ENCODE measurements at regions not wholly inside any gene's neighbourhood (a gene's known extent, or its start where the extent isn't known, plus 50 kb on each side); places are given as distances from the start of the nearest gene placed in this dataset.

DNA sequence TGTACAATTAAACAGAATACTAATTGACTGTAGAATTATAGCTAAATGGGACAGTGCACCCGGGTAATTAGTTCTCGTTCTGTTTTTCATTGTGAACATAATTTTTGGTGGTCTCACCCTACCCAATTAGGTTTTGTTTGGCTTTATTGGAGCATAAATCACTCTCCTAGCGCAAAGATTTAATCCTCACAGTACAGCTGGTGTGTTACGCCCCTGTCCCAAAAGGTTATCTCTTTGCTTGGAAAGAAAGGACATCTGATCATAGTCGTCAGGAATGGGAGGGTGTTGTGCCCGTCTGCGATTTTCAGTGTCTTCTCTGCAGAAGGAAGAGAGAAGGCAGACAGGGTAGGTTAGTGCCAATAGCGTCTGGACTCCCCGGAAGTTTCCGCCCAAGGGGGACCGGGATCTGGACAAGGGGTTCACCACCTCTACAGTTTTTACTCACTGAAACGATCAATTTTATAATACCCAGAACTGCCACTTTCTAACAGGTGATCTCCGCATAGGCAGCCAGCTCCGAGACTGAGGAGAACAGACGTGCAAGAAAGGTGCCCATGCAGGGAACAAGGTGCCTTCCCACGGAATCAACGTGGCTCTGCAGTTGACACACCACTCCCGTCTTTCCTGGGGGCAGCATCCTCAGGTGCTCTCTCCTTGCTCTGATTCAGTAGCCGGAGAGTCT, 617.4 kb upstream of the CDH4 start:
- no peaks in the 10 kb centered on the region for H3K4me1 Mint-ChIP-seq
- DNase-seq (ENCODE audit: low spot score in 2 of 2) (no peak), ATAC-seq (ENCODE audit: low read depth) (no peak)
- no peaks in the 10 kb centered on the region for H3K36me3 Mint-ChIP-seq
- no peak overlapping the region for H3K27ac Mint-ChIP-seq
- peaks cover 1% of the 10 kb centered on the region for H3K9me3 Mint-ChIP-seq
- no peaks in the 10 kb centered on the region for H3K27me3 Mint-ChIP-seq
- H3K4me3 Mint-ChIP-seq: no peak overlapping the region

GRCh38 chr20:60636417-60636816, 615.6 kb upstream of the CDH4 start:
- ATAC-seq (ENCODE audit: low read depth) (no peak), DNase-seq (ENCODE audit: low spot score in 2 of 2) (no peak)
- no peaks in the 10 kb centered on the region for H3K4me1 Mint-ChIP-seq
- H3K4me3 Mint-ChIP-seq: no peak overlapping the region
- no peaks in the 10 kb centered on the region for H3K36me3 Mint-ChIP-seq
- H3K27me3 Mint-ChIP-seq: no peaks in the 10 kb centered on the region
- H3K27ac Mint-ChIP-seq: no peak overlapping the region
- peaks cover 1% of the 10 kb centered on the region for H3K9me3 Mint-ChIP-seq

DNA sequence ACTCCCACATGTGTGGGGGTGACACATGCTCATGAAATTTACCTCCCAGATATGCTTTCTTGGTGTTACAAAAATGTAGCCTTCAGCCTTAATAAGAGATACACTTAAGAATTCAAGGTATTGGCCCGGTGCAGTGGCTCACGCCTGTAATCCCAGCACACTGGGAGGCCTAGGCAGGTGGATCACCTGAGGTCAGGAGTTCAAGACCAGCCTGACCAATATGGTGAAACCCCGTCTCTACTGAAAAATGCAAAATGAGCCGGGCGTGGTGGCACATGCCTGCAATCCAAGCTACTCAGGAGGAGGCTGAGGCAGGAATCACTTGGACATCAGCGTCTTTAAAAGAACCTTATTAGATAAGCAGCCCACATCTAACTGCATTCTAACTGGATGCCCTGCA, 614.3 kb upstream of the CDH4 start:
- DNase-seq (ENCODE audit: low spot score in 2 of 2): no peak
- no peak overlapping the region for H3K27ac Mint-ChIP-seq
- H3K4me3 Mint-ChIP-seq: no peak overlapping the region
- no peak for ATAC-seq (ENCODE audit: low read depth)
- peaks cover 1% of the 10 kb centered on the region for H3K9me3 Mint-ChIP-seq
- H3K36me3 Mint-ChIP-seq: no peaks in the 10 kb centered on the region
- H3K4me1 Mint-ChIP-seq: no peaks in the 10 kb centered on the region
- H3K27me3 Mint-ChIP-seq: no peaks in the 10 kb centered on the region

- ATAC-seq (ENCODE audit: low read depth): no peak
- Mint-ChIP-seq H3K36me3 (no peaks in the 10 kb centered on the region), H3K4me3 (no peak overlapping the region), H3K9me3 (peaks cover 1% of the 10 kb centered on the region), H3K4me1 (no peaks in the 10 kb centered on the region), H3K27ac (no peak overlapping the region), H3K27me3 (no peaks in the 10 kb centered on the region)
- DNase-seq (ENCODE audit: low spot score in 2 of 2): no peak
These were observed 613.5 kb upstream of the CDH4 start for GRCh38 chr20:60638430-60639098.

DNA sequence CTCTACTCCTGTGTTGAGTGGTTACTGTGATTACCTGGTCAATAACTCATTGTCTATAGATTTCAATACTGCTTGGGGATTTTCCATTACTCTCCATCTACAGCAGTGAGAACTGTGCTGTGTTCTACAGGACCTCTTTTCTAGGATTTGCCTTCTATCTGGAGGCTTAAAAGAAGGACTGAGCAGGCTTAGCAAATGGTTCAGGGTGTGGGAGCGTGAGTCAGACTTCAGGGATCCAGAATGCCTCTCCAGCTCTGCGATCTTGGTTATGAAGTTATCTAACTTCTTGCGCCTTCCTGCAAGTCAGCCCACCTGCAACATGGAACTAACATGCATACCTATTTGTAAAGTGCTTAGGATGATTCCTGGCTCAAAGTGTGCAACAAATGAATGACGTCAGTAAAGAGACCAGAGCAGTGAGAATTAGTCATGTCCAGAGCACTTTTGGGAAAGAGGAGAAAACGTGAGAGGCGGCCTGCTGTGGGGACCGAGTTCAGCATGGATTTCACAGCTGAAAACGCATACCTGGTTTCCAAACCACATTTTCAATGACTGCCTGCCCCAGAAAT, 610.1 kb upstream of the CDH4 start:
- Mint-ChIP-seq H3K9me3 (peaks cover 5% of the 10 kb centered on the region), H3K36me3 (no peaks in the 10 kb centered on the region), H3K27ac (no peak overlapping the region), H3K4me3 (no peak overlapping the region), H3K4me1 (no peaks in the 10 kb centered on the region), H3K27me3 (no peaks in the 10 kb centered on the region)
- DNase-seq (ENCODE audit: low spot score in 2 of 2) (no peak), ATAC-seq (ENCODE audit: low read depth) (no peak)

DNA sequence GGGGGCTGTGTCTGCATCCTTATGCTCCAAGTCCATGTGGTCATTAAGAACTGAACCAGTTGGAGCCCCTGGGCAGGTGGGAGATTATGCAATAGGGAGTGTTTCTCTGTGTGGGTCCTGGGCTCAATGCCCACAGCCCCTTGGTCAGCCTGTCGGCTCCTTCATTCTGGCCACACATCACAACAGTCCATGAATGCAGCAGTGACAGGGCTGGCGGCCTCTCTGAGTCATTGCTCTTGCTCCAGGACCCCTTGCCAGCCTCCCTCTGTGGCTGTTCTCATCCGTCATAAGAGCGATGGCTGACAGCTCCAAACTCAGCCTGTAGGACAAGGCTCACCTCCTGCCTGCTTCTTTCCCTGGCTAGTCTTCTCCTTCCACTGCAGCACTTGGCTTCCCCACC, 609.5 kb upstream of the CDH4 start:
- peaks cover 5% of the 10 kb centered on the region for H3K9me3 Mint-ChIP-seq
- H3K36me3 Mint-ChIP-seq: no peaks in the 10 kb centered on the region
- ATAC-seq (ENCODE audit: low read depth) (no peak), DNase-seq (ENCODE audit: low spot score in 2 of 2) (no peak)
- no peak overlapping the region for H3K4me3 Mint-ChIP-seq
- no peak overlapping the region for H3K27ac Mint-ChIP-seq
- no peaks in the 10 kb centered on the region for H3K4me1 Mint-ChIP-seq
- no peaks in the 10 kb centered on the region for H3K27me3 Mint-ChIP-seq

- DNase-seq (ENCODE audit: low spot score in 2 of 2) (no peak), ATAC-seq (ENCODE audit: low read depth) (no peak)
- H3K27ac Mint-ChIP-seq: no peak overlapping the region
- no peaks in the 10 kb centered on the region for H3K4me1 Mint-ChIP-seq
- no peaks in the 10 kb centered on the region for H3K27me3 Mint-ChIP-seq
- H3K36me3 Mint-ChIP-seq: no peaks in the 10 kb centered on the region
- H3K9me3 Mint-ChIP-seq: peaks cover 8% of the 10 kb centered on the region
- H3K4me3 Mint-ChIP-seq: no peak overlapping the region
These were observed 603.5 kb upstream of the CDH4 start for GRCh38 chr20:60648556-60648955.

GRCh38 chr20:60649541-60649940, 602.5 kb upstream of the CDH4 start:
- Mint-ChIP-seq H3K4me3 (no peak overlapping the region), H3K4me1 (no peaks in the 10 kb centered on the region), H3K9me3 (peaks cover 8% of the 10 kb centered on the region), H3K36me3 (no peaks in the 10 kb centered on the region), H3K27me3 (no peaks in the 10 kb centered on the region), H3K27ac (no peak overlapping the region)
- ATAC-seq (ENCODE audit: low read depth): no peak
- no peak for DNase-seq (ENCODE audit: low spot score in 2 of 2)

DNA sequence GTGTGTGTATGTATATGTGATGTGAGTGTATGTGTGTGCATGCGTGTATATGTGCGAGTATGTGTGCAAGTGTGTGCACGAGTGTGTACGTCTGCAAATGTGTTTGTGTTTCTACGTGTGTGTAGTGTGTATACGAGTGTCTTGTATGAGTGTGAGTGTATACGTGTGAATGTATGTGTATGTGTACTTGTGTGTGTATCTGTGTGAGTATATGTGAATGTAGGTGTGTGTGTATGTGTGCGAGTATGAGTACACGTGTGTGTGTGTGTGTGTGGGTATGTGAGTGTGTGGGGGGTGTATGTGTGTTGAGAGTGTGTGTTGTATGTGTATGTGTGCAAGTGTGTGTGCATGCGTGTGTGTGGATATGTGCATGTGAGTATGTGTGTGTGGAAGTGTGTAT, 602.0 kb upstream of the CDH4 start:
- DNase-seq (ENCODE audit: low spot score in 2 of 2) (no peak), ATAC-seq (ENCODE audit: low read depth) (no peak)
- Mint-ChIP-seq H3K36me3 (no peaks in the 10 kb centered on the region), H3K27me3 (no peaks in the 10 kb centered on the region), H3K4me3 (no peak overlapping the region), H3K27ac (no peak overlapping the region), H3K4me1 (no peaks in the 10 kb centered on the region), H3K9me3 (peaks cover 8% of the 10 kb centered on the region)

GRCh38 chr20:60652046-60652445, 600.0 kb upstream of the CDH4 start:
- Mint-ChIP-seq H3K9me3 (peaks cover 9% of the 10 kb centered on the region), H3K4me3 (no peak overlapping the region), H3K27ac (no peak overlapping the region), H3K4me1 (no peaks in the 10 kb centered on the region), H3K36me3 (no peaks in the 10 kb centered on the region), H3K27me3 (no peaks in the 10 kb centered on the region)
- DNase-seq (ENCODE audit: low spot score in 2 of 2) (no peak), ATAC-seq (ENCODE audit: low read depth) (no peak)

DNA sequence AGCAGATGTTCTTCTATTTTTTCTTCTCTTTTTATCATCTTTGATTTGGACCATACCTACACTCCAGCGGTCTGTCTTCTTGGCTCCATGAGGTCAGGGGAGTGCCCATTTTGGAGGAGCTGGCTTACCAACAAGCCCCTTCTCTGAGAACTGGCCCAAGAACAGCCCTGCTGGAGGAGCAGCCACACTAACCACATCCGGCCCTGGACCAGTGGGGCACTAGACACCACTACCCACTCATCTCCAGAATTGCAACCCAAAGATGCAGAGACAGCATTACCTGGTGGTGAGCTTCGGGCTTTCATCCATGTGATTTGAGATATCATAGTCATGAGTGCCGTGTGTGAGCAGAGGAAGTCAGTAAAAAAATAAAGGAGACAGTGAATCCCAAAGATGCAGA, 599.4 kb upstream of the CDH4 start:
- DNase-seq (ENCODE audit: low spot score in 2 of 2) (no peak), ATAC-seq (ENCODE audit: low read depth) (no peak)
- H3K9me3 Mint-ChIP-seq: peaks cover 9% of the 10 kb centered on the region
- H3K4me3 Mint-ChIP-seq: no peak overlapping the region
- no peak overlapping the region for H3K27ac Mint-ChIP-seq
- no peaks in the 10 kb centered on the region for H3K27me3 Mint-ChIP-seq
- H3K36me3 Mint-ChIP-seq: no peaks in the 10 kb centered on the region
- no peaks in the 10 kb centered on the region for H3K4me1 Mint-ChIP-seq

GRCh38 chr20:60653111-60653845, 598.8 kb upstream of the CDH4 start:
- Mint-ChIP-seq H3K27ac (no peak overlapping the region), H3K9me3 (peaks cover 11% of the 10 kb centered on the region), H3K4me3 (no peak overlapping the region), H3K36me3 (no peaks in the 10 kb centered on the region), H3K27me3 (no peaks in the 10 kb centered on the region), H3K4me1 (no peaks in the 10 kb centered on the region)
- DNase-seq (ENCODE audit: low spot score in 2 of 2) (no peak), ATAC-seq (ENCODE audit: low read depth) (no peak)

DNA sequence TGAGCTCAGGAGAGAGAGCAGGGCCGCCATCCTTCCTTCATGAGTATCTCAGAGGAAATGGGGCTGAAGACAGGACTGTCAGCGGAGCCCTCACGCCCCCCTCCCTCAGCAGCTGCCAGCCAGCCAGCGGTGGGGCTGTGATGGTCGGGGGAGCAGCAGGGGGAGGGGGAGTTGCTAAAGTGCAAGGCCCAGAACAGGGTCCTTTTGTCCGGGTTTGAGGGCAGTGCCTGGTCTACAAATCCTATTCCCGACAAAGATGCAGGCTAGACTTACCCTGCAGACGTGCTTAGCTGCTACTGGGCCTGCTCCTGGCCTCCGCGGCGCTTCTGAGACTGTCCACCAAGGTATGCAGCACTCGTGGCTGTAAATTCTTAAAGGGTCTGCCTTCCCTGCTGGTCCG, 593.4 kb upstream of the CDH4 start:
- Mint-ChIP-seq H3K27me3 (no peaks in the 10 kb centered on the region), H3K27ac (no peak overlapping the region), H3K4me1 (no peaks in the 10 kb centered on the region), H3K4me3 (no peak overlapping the region), H3K36me3 (no peaks in the 10 kb centered on the region), H3K9me3 (peaks cover 7% of the 10 kb centered on the region)
- ATAC-seq (ENCODE audit: low read depth) (no peak), DNase-seq (ENCODE audit: low spot score in 2 of 2) (no peak)

DNA sequence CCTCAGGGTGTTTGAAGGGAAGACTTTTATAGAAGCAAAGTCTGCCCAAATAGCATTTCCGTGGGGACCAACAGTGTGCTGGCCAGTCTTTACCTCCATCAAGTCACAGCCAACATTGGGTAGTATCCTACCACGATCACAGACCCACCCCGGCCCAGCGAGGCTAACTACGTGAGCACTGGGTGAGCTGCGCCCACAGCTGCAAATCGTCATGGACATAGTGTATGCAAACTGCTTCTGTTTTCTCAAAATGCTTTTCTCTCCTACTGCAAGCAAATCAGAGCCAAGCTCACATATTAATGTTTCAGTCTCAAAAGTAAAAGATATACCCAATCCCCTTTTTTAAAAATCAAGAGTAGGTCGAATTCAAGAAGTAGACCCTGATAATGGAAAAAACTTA, 592.8 kb upstream of the CDH4 start:
- Mint-ChIP-seq H3K36me3 (no peaks in the 10 kb centered on the region), H3K9me3 (peaks cover 7% of the 10 kb centered on the region), H3K27ac (no peak overlapping the region), H3K27me3 (no peaks in the 10 kb centered on the region), H3K4me3 (no peak overlapping the region), H3K4me1 (no peaks in the 10 kb centered on the region)
- DNase-seq (ENCODE audit: low spot score in 2 of 2) (no peak), ATAC-seq (ENCODE audit: low read depth) (no peak)
